IMR-90 (cell line): ENCODE measurements at regions not wholly inside any gene's neighbourhood (a gene's known extent, or its start where the extent isn't known, plus 50 kb on each side); places are given as distances from the start of the nearest gene placed in this dataset.

ENCODE experiments used
- ATAC-seq: fragments of 200-7000 bp; cut with Tn5 transposase; 2 replicates; pipeline ENCODE4 v1.9.1; 2020; ENCODE audit warnings: low read depth, mild to moderate bottlenecking, moderate library complexity
- BruUV-seq: library from RNA; stranded (reverse); fragments of 400-500 nt; replicated peaks from 2 replicates; lab custom pipeline; 2021; lab: Mats Ljungman, UMichigan
- CTCF ChIA-PET: fragments of 300-600 bp; formaldehyde crosslinking; extraction: SDS; loops from one replicate; lab custom pipeline; 2021; ENCODE audit warnings: antibody characterized with exemption; lab: Yijun Ruan, JAX
- POLR2A ChIA-PET: fragments of 300-600 bp; sonication (Branson Sonifier 250); formaldehyde crosslinking; loops from one replicate; lab custom pipeline; 2022; ENCODE audit warnings: antibody characterized with exemption; ENCODE audit not compliant: unreplicated experiment; lab: Charles Lee
- DNase-seq: peaks from one replicate; pipeline ENCODE4 v3.0.0; 2013
- H2AFZ ChIP-seq: replicated peaks from 2 replicates; pipeline ENCODE3; 2013; ENCODE audit warnings: low read length, mild to moderate bottlenecking; ENCODE audit not compliant: poor library complexity
- H2AK5ac ChIP-seq: 2 replicates; pipeline ENCODE4 v1.6.1; 2013; ENCODE audit warnings: low read depth, low read length, inconsistent platforms
- H2AK9ac ChIP-seq: replicated peaks from 2 replicates; pipeline ENCODE3; 2013; ENCODE audit warnings: mild to moderate bottlenecking, low read depth, low read length, moderate library complexity; ENCODE audit not compliant: poor library complexity
- H2BK120ac ChIP-seq: 2 replicates; pipeline ENCODE4 v1.6.1; 2013; ENCODE audit warnings: low read depth, low read length, inconsistent platforms
- H2BK15ac ChIP-seq: 3 replicates; pipeline ENCODE4 v1.6.1; 2013; ENCODE audit warnings: low read depth, low read length, inconsistent platforms
- H2BK20ac ChIP-seq: 2 replicates; pipeline ENCODE4 v1.6.1; 2013; ENCODE audit warnings: low read depth, mild to moderate bottlenecking, inconsistent platforms, low read length, moderate library complexity
- H2BK5ac ChIP-seq: 2 replicates; pipeline ENCODE4 v1.6.1; 2013; ENCODE audit warnings: mild to moderate bottlenecking, low read depth, low read length, inconsistent platforms; ENCODE audit not compliant: poor library complexity, severe bottlenecking
- H3K14ac ChIP-seq: replicated peaks from 2 replicates; pipeline ENCODE4 v1.6.1; 2013; ENCODE audit warnings: low read depth, low read length, inconsistent platforms
- H3K18ac ChIP-seq: 2 replicates; pipeline ENCODE4 v1.6.1; 2013; ENCODE audit warnings: low read depth, low read length, control low read depth
- H3K23ac ChIP-seq: 2 replicates; pipeline ENCODE4 v1.6.1; 2013; ENCODE audit warnings: low read depth, low read length, inconsistent platforms
- H3K27ac ChIP-seq: 2 replicates; pipeline ENCODE4 v1.5.1; 2013; ENCODE audit warnings: mild to moderate bottlenecking, control low read depth, low read length; ENCODE audit not compliant: insufficient read depth
- H3K27me3 ChIP-seq: 2 replicates; pipeline ENCODE4 v1.6.1; 2013; ENCODE audit warnings: low read length; ENCODE audit not compliant: control insufficient read depth, insufficient read depth
- H3K36me3 ChIP-seq: 2 replicates; pipeline ENCODE4 v1.6.1; 2013; ENCODE audit warnings: low read length, mixed read lengths; ENCODE audit not compliant: control insufficient read depth, insufficient read depth
- H3K4ac ChIP-seq: 2 replicates; pipeline ENCODE4 v1.6.1; 2013; ENCODE audit warnings: low read depth, low read length, inconsistent platforms
- H3K4me1 ChIP-seq: 2 replicates; pipeline ENCODE4 v1.6.1; 2013; ENCODE audit warnings: low read length, mixed read lengths; ENCODE audit not compliant: control insufficient read depth, insufficient read depth
- H3K4me2 ChIP-seq: 2 replicates; pipeline ENCODE4 v1.6.1; 2013; ENCODE audit warnings: low read depth, mild to moderate bottlenecking, control low read depth, low read length, moderate library complexity
- H3K4me3 ChIP-seq: 2 replicates; pipeline ENCODE4 v1.5.1; 2013; ENCODE audit warnings: low read depth, mild to moderate bottlenecking, control low read depth, low read length, moderate library complexity; ENCODE audit not compliant: insufficient read depth
- H3K56ac ChIP-seq: 2 replicates; pipeline ENCODE4 v1.6.1; 2013; ENCODE audit warnings: low read length, inconsistent platforms; ENCODE audit not compliant: insufficient read depth; ENCODE audit errors: extremely low read depth
- H3K79me1 ChIP-seq, 2 experiments: 2 replicates each; pipeline ENCODE4 v1.6.1; 2013; ENCODE audit warnings: low read length in 2 of 2, inconsistent platforms in 1 of 2, low read depth in 1 of 2
- H3K9ac ChIP-seq: 2 replicates; pipeline ENCODE4 v1.6.1; 2013; ENCODE audit warnings: low read depth, low read length, control low read depth
- H3K9me1 ChIP-seq: 2 replicates; pipeline ENCODE4 v1.6.1; 2013; ENCODE audit warnings: low read length, inconsistent platforms; ENCODE audit not compliant: insufficient read depth
- H3K9me3 ChIP-seq: 2 replicates; pipeline ENCODE4 v1.6.1; 2013; ENCODE audit warnings: low read length; ENCODE audit not compliant: control insufficient read depth, insufficient read depth
- H4K20me1 ChIP-seq: 2 replicates; pipeline ENCODE4 v1.6.1; 2013; ENCODE audit warnings: low read length, inconsistent platforms; ENCODE audit not compliant: insufficient read depth
- H4K5ac ChIP-seq: 2 replicates; pipeline ENCODE4 v1.6.1; 2013; ENCODE audit warnings: mild to moderate bottlenecking, low read depth, low read length, control low read depth
- H4K8ac ChIP-seq, 2 experiments: 2 replicates each; pipeline ENCODE4 v1.6.1; 2013; ENCODE audit warnings: low read depth in 2 of 2, low read length in 2 of 2, control low read depth in 1 of 2, inconsistent platforms in 1 of 2
- H4K91ac ChIP-seq: 2 replicates; pipeline ENCODE4 v1.6.1; 2013; ENCODE audit warnings: low read depth, low read length, inconsistent platforms; ENCODE audit not compliant: insufficient read depth
- MAZ ChIP-seq: IDR thresholded peaks from 2 replicates; pipeline ENCODE4 v1.6.1; 2012; ENCODE audit warnings: low read depth, mild to moderate bottlenecking, low read length, improper control_type of control experiment, moderate library complexity, borderline replicate concordance
- MXI1 ChIP-seq: IDR thresholded peaks from 2 replicates; pipeline ENCODE4 v1.6.1; 2012; ENCODE audit warnings: low read depth, mild to moderate bottlenecking, low read length, moderate library complexity, borderline replicate concordance
- NFE2L2 ChIP-seq: fragments of 150-350 bp; IDR thresholded peaks from 2 replicates; pipeline ENCODE4 v1.6.1; 2016; ENCODE audit warnings: low read depth, mild to moderate bottlenecking, low read length
- POLR2A ChIP-seq: IDR thresholded peaks from 2 replicates; pipeline ENCODE4 v1.6.1; 2012; ENCODE audit warnings: mild to moderate bottlenecking, low read depth, low read length
- RAD21 ChIP-seq: IDR thresholded peaks from 2 replicates; pipeline ENCODE4 v1.6.1; 2012; ENCODE audit warnings: low read length, improper control_type of control experiment
- RCOR1 ChIP-seq: IDR thresholded peaks from 2 replicates; pipeline ENCODE4 v1.6.1; 2012; ENCODE audit warnings: mild to moderate bottlenecking, low read length, improper control_type of control experiment; ENCODE audit not compliant: insufficient replicate concordance
- RFX5 ChIP-seq: IDR thresholded peaks from 2 replicates; pipeline ENCODE4 v1.8.0; 2012; ENCODE audit warnings: low read depth, mild to moderate bottlenecking, low read length, moderate library complexity
- SMC3 ChIP-seq: fragments of 150-350 bp; IDR thresholded peaks from 2 replicates; pipeline ENCODE4 v1.6.1; 2016; ENCODE audit warnings: low read depth, mild to moderate bottlenecking, antibody characterized with exemption, low read length, moderate library complexity
- WGBS, 2 experiments: methylation state at CpG; one replicate each; pipeline versions ENCODE4 v1.1.5 to v1.1.7; 2013; ENCODE audit warnings: missing lambda C conversion rate in 2 of 2; ENCODE audit not compliant: insufficient read length in 1 of 2; ENCODE audit errors: extremely low coverage in 2 of 2; 5-methylcytosine and 5-hydroxymethylcytosine counted together
- dilution Hi-C: fragments of 300-500 bp; cut with HindIII; formaldehyde crosslinking; loops from one replicate; pipeline ENCODE4 v1.14.3; 2018; ENCODE audit warnings: low sequenced_read_pairs; ENCODE audit not compliant: unreplicated experiment
- in situ Hi-C: fragments of 300-500 bp; cut with MboI; formaldehyde crosslinking; loops from 3 replicates; pipeline ENCODE4 v1.14.3; 2019; ENCODE audit warnings: low sequenced_read_pairs, inconsistent platforms, mixed read lengths
- intact Hi-C: fragments of 100-400 bp; cut with micrococcal nuclease; formaldehyde crosslinking; loops from 2 replicates; pipeline ENCODE4 v1.10.0; 2022

DNA sequence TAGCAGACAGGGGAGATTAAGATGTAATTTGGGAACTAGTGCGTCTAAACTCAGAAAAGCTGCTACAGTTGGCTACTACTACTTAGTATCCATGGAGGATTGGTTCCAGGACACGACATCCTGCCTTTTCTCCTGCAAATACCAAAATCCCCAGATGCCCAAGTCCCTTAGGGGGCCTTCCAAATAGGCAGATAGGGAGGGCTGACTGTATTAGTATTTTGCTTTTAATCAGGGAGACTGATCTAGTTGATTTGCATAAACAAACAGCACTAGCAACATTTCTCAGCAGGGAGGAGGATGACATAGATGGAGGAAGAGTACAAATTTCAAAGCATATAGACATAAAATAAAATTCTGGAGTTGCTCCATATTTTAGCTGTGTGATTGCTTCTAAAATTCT lies 621.6 kb upstream of the GOT2 start:
- Histone ChIP-seq H2BK120ac (no peak overlapping the region), H3K36me3 (no peaks in the 10 kb centered on the region), H3K9me3 (peaks cover 2% of the 10 kb centered on the region; the same call in 1 of the 2 replicates), H3K4me1 (no peaks in the 10 kb centered on the region), H4K20me1 (no peaks in the 10 kb centered on the region), H2BK15ac (no peak overlapping the region), H3K4me2 (no peak overlapping the region), H3K23ac (no peak overlapping the region), H3K18ac (no peak overlapping the region), H3K9ac (no peak overlapping the region), H2BK5ac (no peak overlapping the region), H4K91ac (no peak overlapping the region), H4K8ac (no peak overlapping the region), H2AK9ac (no peak overlapping the region), H3K79me1 (no peaks in the 10 kb centered on the region), H4K5ac (no peak overlapping the region), H3K14ac (no peak overlapping the region), H3K56ac (no peak overlapping the region), H2AK5ac (no peak overlapping the region), H2AFZ (no peak overlapping the region), H3K9me1 (no peaks in the 10 kb centered on the region), H3K27me3 (no peaks in the 10 kb centered on the region), H3K27ac (no peak overlapping the region), H3K4me3 (no peak overlapping the region), H2BK20ac (no peak overlapping the region), H3K4ac (no peak overlapping the region)
- TF ChIP-seq MXI1 (no peak), RAD21 (no peak), MAZ (no peak), POLR2A (no peak), NFE2L2 (no peak), RCOR1 (no peak), SMC3 (no peak), RFX5 (no peak)
- no peak for ATAC-seq
- in situ Hi-C loops: no loop called here
- no peak for DNase-seq
- dilution Hi-C loops: no loop called here
- intact Hi-C loops: no loop called here
- ChIA-PET CTCF (interaction anchor here (0.6 kb wide), 1 partner anchor 1418 kb away, joined by 3 read pairs; no protein-coding TSS in a partner anchor), POLR2A (no interaction called here)
- WGBS, 2 experiments: no CpG with 5 or more reads among the region's 2 CpGs
- no TSS peak for BruUV-seq
